ENCODE measurements at regions not wholly inside any gene's neighbourhood (a gene's known extent, or its start where the extent isn't known, plus 50 kb on each side); places are given as distances from the start of the nearest gene placed in this dataset.

DNA sequence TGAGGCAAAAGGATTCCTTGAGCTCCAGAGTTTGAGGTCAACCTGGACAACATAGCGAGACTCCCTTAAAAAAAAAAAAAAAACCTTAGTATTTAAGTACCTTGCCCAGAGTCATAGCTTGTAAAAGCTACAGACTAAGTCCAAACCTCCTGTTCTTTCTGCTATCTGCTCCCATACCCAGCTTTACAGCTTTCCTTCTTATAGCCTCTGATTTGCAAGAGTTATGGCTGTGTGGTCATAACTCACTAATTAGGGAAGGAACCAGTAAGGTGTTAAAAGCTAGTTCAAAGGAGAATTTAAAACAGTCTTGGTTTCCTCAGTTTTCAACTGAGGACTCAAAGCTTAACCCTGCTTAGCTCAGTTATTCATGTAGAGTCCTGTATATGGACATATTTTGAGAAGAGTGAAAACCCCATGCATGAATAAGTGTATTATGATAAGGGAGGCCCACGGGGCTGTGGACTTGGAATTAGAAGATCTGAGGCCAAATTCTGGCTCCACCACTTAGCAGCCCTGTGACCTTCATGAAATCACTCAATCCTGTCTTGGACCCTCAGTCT is 135.5 kb upstream of the SMAD3 start:
- no peak for DNase-seq (ENCODE audit: low read depth in 2 of 2)

DNA sequence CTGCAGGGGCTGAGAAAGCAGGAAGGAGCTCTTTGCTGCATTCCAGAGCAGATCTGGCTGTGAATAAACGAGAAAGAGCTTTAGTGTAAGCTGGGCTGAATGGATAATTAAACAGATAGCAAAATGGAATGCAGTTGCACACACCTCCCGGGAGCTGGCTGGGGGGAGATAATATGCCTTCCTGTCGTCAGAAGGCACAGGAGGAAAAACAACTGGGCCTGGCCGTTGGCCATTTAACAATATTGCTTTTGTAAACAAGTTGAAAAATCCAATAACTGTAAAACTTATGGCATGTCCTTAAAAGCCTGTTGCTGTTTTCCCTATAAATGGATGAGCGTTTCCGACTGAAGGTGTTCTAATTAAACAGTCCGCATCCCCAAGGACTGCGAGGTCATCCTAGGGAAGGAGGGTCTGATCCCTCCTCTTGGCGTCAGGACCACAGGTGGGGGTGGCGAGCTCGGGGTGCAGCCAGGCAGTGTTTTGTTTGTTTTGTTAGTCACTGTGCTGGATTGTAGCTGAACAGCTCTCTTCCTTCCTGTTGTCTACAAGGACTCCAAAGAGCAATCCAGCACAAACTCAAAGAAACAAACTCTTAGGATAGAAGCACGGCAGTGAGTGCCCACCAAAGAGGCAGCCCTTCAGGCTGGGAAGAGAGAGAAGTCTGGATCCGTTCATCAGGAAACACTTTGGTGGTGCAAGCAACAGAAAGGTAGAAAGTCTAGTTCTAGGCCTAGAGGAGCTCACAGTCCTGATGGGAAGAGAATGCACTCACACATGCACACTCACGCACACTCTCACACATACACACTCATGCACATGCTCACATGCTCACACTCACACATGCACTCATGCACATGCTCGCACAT is 133.4 kb upstream of the SMAD3 start:
- no peak for DNase-seq (ENCODE audit: low read depth in 2 of 2)

GRCh38 chr15:66932634-66933024 is 132.8 kb upstream of the SMAD3 start:
- no peak for DNase-seq (ENCODE audit: low read depth in 2 of 2)

- DNase-seq (ENCODE audit: low read depth in 2 of 2), result no peak
Measured at GRCh38 chr15:66933932-66934867, 131.2 kb upstream of the SMAD3 start.

DNA sequence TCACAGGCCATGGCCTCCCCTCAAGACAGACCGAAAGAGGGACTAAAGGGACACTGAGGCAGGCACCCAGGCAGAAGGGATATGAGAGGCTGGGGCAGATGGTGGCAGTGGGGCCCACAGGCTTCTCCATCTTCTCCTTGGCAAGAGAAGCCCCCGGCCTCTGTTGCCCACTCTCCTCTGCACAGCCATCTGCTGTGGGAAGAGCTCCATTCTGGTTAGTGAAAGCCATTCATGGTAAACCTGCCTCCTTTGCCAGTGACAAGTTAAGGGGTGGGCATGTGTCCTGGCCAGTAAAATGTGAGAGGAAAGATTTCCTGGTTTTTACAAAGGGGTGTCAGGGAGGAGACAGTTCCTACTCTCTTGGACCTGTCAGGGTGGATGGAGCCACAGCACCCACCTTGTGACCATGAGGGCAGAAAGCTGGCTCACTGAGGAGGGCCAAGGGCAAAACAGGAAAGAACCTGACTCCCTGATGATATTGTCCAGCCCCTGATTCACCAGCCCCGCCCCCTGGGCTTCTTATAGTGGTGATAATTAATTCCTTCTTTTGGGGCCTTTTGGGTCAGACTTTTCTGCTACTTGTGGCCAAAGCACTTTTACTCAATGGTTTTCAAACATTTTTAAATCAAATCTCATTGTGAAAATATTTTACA is 130.4 kb upstream of the SMAD3 start:
- DNase-seq (ENCODE audit: low read depth in 2 of 2), result no peak

GRCh38 chr15:66935688-66936087 is 129.7 kb upstream of the SMAD3 start:
- no peak for DNase-seq (ENCODE audit: low read depth in 2 of 2)

GRCh38 chr15:66936109-66936860 is 129.1 kb upstream of the SMAD3 start:
- no peak for DNase-seq (ENCODE audit: low read depth in 2 of 2)

DNA sequence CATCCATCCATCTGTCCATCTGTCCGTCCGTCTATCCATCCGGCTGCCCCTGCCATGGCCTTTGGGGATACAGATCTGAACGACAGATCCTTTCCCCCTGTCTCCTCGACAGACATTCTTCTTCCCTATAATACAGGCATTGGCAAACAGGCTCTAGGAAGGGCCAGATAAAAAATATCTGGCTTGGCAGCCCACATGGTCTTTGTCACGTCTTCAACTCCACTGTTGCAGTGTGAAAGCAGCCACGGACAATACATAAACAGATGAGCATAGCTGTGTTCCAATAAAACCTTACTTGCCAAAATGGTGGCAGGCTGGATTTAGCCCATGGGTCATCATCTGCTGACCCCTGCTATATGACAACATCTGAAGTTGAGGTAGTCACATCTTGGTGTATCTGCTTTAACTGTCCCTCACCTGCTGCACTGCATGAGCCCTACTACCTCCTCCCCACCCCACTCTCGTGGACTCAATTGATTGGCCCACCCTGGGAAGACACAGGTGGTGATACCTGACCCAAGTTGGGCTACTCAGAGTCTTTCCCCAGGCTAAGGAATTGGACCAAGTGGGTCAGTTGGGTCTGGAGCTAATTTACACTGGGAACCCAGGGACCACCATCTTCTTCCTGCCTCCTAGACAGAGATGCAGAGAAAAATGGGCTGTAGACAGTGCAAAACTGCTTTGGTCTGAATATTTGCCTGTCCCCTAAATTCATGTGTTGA is 128.4 kb upstream of the SMAD3 start:
- no peak for DNase-seq (ENCODE audit: low read depth in 2 of 2)

DNA sequence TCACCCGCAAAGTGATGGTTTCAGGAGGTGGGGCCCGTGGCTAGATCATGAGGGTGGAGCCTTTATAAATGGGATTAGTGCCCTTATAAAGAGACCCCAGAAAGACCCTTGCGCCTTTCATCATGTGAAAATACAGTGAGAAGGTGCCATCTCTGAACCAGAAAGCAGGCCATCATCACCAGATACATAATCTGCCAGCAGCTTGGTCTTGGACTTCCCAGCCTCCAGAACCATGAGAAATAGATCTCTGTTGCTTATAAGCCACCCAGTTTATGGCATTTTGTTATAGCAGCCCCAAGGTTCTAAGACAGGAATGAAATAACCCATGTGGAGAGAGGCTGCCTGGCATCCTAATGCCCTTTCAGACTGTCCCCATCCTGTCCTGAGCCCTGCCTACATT is 127.8 kb upstream of the SMAD3 start:
- no peak for DNase-seq (ENCODE audit: low read depth in 2 of 2)

GRCh38 chr15:66938114-66938830 is 127.1 kb upstream of the SMAD3 start:
- DNase-seq (ENCODE audit: low read depth in 2 of 2), result no peak

DNA sequence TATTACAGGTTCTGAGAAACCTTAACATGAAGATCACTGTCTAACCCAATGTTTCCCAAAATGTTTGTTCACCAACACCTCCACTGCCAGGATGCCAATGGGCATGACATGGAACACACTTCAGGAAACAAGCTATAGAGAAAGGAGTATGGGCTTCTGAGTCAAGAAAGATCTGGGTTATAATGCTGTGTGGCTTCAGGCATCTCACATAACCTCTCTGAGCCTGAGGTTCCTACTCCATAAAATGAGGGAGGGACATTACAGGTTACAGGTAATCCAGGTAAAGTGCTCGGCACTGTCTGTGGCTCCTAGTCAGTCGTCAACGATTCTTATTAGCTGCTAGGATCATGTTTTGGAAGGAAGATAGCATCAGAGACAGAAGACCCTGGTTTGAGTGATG is 126.4 kb upstream of the SMAD3 start:
- DNase-seq (ENCODE audit: low read depth in 2 of 2), result no peak

GRCh38 chr15:66939451-66940023 is 125.9 kb upstream of the SMAD3 start:
- DNase-seq (ENCODE audit: low read depth in 2 of 2), result no peak

DNA sequence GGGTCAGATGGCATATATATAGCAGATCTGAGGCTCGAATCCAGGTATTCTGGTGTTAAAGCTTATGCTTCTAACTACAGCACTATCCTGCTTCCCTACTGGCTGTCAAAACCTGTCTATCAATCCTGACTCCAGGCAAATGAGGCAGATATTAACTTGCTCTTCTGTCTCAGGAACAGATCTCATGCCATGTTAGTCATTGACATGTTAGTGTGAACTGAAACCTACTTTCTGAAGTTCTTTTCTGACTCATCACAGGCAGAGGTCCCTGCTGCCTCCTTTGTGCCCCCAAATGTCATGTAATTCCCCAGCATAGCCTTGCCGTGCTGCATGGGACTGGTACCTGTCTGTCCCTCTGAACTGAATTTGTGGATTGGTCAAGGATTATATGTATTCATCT is 125.0 kb upstream of the SMAD3 start:
- peak in 1 of 2 experiments; percentile 7 for DNase-seq (ENCODE audit: low read depth in 2 of 2)

GRCh38 chr15:66941108-66941711 is 124.2 kb upstream of the SMAD3 start:
- no peak for DNase-seq (ENCODE audit: low read depth in 2 of 2)

GRCh38 chr15:66941791-66942190 is 123.6 kb upstream of the SMAD3 start:
- DNase-seq (ENCODE audit: low read depth in 2 of 2), result no peak

- DNase-seq (ENCODE audit: low read depth in 2 of 2), result no peak
Measured at GRCh38 chr15:66942649-66943390, 122.6 kb upstream of the SMAD3 start.

GRCh38 chr15:66943456-66944095 is 121.8 kb upstream of the SMAD3 start:
- no peak for DNase-seq (ENCODE audit: low read depth in 2 of 2)

DNA sequence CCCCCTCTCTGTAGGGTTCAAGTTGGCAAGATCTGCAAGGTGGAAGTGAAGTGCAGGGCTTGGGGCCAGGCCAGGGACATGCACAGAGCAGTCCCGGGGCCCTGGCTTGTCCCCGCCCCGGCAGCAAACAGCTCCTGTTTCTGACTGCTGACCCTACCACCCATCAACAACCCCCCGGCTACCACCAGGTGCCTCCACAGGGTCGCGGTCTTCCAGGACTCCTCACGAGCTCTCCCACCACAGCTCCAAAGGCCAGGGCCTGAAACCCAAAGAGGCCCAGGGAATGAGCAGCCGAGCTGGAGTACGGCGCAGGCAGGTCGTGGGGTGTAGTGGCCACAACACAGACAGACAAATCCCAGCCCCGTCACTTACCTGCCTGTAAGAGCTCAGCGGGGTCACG is 121.3 kb upstream of the SMAD3 start:
- no peak for DNase-seq (ENCODE audit: low read depth in 2 of 2)
